GM19351 (cell line): ENCODE measurements at regions not wholly inside any gene's neighbourhood (a gene's known extent, or its start where the extent isn't known, plus 50 kb on each side); places are given as distances from the start of the nearest gene placed in this dataset.

Experiments used
- ATAC-seq: cut with Tn5 transposase; IDR thresholded peaks from one replicate; pipeline ENCODE4 v1.9.1; 2021; ENCODE audit warnings: mild to moderate bottlenecking, moderate library complexity; ENCODE audit not compliant: unreplicated experiment

- no peak for ATAC-seq
These were observed 140.0 kb upstream of the GPC1 start for GRCh38 chr2:240295256-240296103.

DNA sequence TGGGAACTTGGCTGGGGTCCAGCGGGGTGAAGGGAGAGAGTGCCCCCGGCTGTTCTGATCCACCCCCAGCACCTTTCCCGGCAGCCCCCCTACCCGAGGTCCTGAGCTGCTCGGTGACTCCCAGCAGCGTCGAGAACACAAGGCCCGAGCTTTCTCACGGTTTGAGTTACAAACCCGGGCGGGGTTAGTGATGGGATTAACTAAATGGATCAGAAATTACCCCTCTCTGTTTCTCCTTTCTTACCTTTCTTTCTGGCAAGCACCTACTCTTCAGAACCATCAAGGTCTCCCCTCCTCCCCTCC is 139.4 kb upstream of the GPC1 start:
- ATAC-seq, result no peak

- no peak for ATAC-seq
These were observed 138.8 kb upstream of the GPC1 start for GRCh38 chr2:240296476-240297255.

- no peak for ATAC-seq
These were observed 138.0 kb upstream of the GPC1 start for GRCh38 chr2:240297256-240298116.

- ATAC-seq, result no peak
These were observed 137.2 kb upstream of the GPC1 start for GRCh38 chr2:240298117-240298790.

GRCh38 chr2:240298803-240299709 is 136.4 kb upstream of the GPC1 start:
- no peak for ATAC-seq

- no peak for ATAC-seq
These were observed 135.8 kb upstream of the GPC1 start for GRCh38 chr2:240299710-240300068.

DNA sequence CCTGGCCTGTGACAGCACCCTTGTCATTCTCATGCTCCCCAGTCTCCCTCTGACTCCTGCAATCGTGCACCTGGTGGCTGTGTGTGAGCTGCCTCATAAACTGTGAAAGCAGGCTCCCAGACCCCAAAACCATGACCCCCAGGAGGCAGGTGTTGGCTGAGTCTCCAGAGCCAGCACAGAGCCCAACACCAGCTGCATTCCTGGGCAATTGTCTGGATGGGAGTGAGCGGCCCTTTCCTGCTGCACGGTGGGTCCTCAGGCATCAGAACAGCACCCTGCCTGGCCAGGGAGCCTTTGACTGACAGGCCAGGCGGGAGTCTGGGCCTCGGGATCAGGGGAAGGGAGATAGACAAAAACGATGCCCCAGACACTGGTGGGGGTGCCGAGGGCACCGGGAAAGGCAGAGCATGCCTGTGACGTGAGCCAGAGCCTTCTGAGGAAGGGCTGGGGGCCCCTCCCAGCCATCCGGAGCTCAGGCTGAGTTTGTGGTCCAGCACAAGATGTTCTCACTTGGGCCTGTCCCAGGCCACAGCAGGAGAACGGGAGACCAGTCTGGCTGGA is 135.1 kb upstream of the GPC1 start:
- no peak for ATAC-seq

- no peak for ATAC-seq
These were observed 134.6 kb upstream of the GPC1 start for GRCh38 chr2:240300840-240301239.

- no peak for ATAC-seq
These were observed 134.1 kb upstream of the GPC1 start for GRCh38 chr2:240301256-240301795.

DNA sequence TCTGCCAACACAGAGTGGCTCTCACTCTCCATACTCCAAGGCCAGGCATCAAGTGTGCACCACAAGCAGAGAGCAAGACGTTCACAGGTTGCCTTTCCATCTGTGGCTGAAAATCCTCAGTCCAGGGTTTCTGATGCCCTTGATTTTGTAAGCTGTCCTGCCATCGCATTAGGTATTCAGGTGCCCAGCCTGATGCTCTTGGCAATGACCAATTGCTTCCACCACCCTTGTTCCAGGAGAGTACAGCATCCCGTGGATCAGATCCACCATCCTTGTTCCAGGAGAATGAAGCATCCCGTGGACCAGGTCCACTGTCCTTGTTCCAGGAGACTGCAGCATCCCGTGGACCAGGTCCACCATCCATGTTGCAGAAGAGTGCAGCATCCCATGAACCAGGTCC is 133.4 kb upstream of the GPC1 start:
- ATAC-seq, result no peak

DNA sequence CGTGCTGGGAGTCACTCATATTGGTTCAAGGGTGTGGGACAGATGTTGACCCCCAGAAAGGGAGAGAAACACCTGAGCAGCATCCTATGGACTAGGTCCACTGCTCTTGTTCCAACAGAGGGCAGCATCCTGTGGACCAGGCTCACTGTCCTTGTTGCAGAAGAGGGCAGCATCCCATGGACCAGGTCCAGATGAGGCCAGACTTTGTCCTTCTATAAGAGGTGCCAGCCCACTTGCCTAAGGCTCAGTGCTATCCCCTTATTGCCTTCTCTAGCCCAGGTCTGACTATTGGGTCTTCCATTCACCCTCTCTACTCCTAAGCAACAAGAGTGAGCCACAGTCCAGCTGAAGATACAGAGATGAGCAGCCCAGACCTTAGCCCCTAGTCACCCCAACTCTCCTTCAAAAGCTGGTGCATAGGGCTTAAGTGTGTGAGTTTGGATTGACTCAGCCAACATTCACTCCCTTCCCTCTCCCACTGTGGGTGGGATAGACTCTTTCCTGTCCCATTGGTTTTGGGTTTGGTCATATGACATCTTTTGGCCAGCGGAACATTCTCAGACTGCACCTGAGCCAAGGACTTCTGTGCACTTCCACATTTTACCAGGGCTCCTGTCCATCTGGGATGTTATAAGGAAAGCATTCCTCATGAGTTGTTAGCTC is 132.4 kb upstream of the GPC1 start:
- ATAC-seq, result no peak

DNA sequence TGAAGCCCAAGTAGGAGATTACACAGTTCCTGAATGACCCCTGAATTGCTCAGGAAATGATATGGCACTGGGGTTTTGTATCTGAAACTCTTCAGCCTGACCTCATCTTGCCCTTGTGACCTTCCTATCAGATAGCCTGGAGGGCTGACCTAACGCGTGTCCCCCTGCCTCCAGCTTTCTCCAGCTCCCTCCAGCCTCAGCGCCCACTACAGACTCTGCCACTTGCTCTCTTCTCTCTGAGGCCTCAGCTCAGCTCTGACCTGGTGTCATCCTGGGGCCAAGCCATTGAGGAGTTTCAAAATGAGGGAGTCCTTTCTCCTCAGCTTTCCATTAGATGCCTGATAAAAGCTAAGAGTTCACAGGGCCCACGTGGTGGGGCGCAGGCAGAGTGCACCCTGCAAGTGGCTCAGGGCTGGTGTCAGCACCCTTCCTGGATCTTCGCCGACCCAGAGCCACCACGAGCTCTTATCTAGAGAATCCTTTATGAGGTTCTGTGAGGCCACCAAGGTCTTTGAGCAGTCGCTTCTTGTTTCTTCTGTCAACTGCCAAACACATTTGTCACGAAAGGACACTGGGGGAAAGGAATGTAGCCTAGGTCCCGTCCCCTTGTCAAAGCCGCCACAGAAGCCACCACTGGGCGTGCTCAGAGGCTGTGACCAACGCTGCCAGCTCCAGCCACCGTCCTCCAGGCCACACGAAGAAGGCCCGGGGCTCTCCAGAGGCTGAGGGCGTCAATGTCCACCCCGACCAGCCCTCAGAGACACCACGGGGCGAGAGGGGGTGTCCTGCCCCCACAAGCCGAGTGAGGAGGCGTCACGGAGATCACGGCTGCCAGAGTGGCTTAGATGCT is 131.3 kb upstream of the GPC1 start:
- ATAC-seq, result no peak

- ATAC-seq, result no peak
These were observed 130.7 kb upstream of the GPC1 start for GRCh38 chr2:240304746-240305161.

- no peak for ATAC-seq
These were observed 130.0 kb upstream of the GPC1 start for GRCh38 chr2:240305369-240305962.

GRCh38 chr2:240306185-240306584 is 129.3 kb upstream of the GPC1 start:
- ATAC-seq, result no peak

DNA sequence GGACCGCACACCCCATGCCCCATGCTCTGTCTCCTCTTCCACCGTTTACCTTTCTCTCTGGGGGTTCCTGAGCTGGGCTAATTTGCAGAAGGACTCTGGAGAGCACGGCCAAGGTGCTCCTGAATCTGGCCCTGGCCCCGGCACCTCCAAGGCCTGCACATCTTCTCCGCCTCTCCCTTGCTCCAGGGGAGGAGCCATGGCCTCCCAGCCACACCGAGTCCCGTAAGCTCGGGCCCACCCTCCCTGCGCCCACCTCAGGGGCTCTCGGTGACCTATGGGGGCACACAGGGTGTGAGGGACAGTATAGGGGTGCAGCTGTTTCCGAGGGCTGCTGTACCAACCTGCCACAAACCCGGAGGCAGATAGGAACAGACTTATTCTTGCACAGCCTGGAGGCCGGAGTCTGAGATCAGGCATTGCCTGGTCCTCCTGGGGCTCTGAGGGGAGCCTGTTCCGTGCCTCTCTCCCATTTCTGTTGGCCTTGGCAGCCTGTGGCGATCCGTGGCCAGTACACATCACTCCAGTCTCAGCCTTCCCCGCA is 127.3 kb upstream of the GPC1 start:
- no peak for ATAC-seq
